ENCODE measurements at regions not wholly inside any gene's neighbourhood (a gene's known extent, or its start where the extent isn't known, plus 50 kb on each side); places are given as distances from the start of the nearest gene placed in this dataset.

- no peak for TF ChIP-seq CTCF (IDR thresholded peaks at IDR 0.05)
- no peak for TF ChIP-seq POLR2A (IDR thresholded peaks at IDR 0.05)
- no peak for TF ChIP-seq EP300 (IDR thresholded peaks at IDR 0.05)
These were observed 170.3 kb upstream of the KCNG1 start for GRCh38 chr20:51193066-51193772.
